Right lobe of liver (tissue), 4 donors: ENCODE measurements at regions not wholly inside any gene's neighbourhood (a gene's known extent, or its start where the extent isn't known, plus 50 kb on each side); places are given as distances from the start of the nearest gene placed in this dataset.

Experiments used
- CTCF ChIP-seq, 4 donors: fragments of 200-600 bp in 3 of 4; fragments of 450-650 bp in 1 of 4; IDR thresholded peaks; one replicate each; pipeline versions ENCODE4 v1.5.1 to v1.8.0; 2016 to 2022; ENCODE audit warnings: antibody characterized with exemption in 4 of 4, mild to moderate bottlenecking in 2 of 4
- POLR2A ChIP-seq: fragments of 450-650 bp; IDR thresholded peaks from one replicate; pipeline ENCODE4 v1.6.1; 2017; ENCODE audit warnings: antibody characterized with exemption, mild to moderate bottlenecking
- donor health status: DM: no; HTN: no; CAD: no.
- donor health status: DM: no; HTN: no; CAD: no.
- donor health status: DM: no; HTN: yes; CAD: no.

GRCh38 chr13:55654243-55654642, 1486.5 kb upstream of the PRR20A start:
- no peak for TF ChIP-seq CTCF (IDR thresholded peaks at IDR 0.05)
- no peak for TF ChIP-seq POLR2A
